ENCODE measurements at regions not wholly inside any gene's neighbourhood (a gene's known extent, or its start where the extent isn't known, plus 50 kb on each side); places are given as distances from the start of the nearest gene placed in this dataset.
A peak's percentile ranks its signal among the peaks of the same experiment; 100 is the strongest.

DNA sequence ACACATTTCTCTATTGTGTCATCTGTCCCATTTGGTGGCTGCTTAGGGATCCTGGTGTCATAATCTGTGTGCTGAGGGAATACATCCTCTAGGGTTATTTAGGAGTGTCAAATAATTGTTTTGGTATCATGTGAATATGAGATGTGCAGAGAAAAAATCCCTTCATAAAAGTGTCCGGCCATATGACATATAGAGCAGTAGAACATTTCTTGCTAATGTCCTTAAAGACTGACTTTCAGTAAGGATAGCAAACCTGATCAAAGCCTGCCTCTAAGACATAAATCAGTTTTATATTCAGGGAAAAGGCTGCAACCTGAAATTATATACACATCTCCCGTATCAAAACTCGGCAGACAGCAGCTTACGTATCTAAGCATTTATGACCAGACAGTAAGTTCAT lies 211.6 kb downstream of the ADAM29 start:
- DNase-seq, result no peak

DNA sequence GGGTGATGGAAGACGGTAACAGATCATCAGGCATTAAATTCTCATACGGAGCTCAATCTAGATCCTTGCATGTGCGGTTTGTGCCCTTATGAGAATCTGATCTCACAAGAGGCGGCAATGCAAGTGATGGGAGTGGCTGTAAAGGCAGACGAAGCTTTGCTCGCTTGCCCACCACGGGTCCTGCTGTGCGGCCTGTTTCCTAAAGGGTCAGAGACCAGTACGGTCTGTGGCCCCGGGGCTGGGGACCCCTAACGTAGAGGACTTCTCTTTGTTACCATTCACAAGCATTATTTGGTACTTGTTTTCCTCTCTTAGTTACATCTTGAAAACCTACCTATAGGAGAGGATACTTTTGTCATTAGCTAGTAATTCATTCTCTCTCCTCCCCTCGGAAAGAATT lies 221.0 kb downstream of the ADAM29 start:
- DNase-seq, result no peak

- DNase-seq, result no peak
Observed at GRCh38 chr4:175143116-175143515, 225.0 kb downstream of the ADAM29 start.

DNA sequence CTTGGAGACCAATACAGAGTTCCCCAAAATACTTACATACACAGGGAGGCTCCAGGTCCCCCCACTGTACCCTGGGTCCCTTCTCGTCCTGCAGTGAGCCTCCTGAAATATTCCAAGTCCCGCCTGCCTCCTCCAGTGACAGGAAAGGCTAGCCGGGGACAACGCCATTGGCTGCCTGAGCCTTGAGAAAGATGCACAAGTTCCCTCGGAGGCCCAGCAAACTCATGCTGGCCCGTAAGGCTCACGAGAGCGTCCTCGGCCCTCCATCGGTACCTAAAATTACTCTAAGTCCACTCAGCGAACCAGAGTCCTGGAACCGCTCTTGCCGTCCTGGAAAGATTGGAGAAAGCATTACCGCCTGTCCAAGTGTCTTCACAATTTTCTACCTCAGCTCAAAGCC lies 228.6 kb downstream of the ADAM29 start:
- DNase-seq, result no peak

DNA sequence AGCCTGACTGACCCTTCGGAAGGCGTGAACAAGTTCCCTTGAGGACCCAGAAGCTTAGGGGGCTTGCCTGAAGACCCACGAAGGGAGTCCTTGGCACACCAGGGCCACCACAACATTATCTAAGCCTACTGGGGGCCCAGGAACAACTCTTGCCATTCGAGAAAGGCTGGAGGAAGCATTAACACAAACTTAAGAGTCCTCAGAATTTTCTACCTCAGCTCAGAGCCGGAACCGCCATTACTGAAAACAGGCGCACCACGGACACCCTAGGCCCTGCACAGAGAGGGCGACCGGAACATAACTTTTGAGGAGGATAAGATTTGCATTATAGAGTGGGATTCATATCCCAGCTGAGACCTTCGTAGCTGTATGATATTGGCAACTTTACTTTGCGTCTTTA lies 229.1 kb downstream of the ADAM29 start:
- DNase-seq, result no peak

DNA sequence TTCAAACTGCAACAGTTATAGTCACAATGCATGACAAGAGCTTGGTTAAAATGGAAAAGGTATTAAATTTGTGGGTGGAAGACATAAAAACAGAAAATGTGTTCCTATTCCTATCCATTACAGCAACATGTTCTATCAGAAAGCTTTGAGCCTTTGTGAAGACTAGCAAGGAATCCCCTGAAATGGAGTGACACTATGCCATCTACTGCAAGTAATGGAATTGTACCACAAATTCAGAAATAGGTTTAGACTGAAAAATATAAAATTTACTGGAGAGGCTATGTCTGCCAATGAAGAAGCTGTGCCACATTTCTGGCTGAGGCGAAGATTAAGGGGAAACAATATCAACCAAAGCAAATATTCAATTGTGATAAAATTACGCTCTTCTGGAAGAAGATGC lies 247.9 kb downstream of the ADAM29 start:
- no peak for DNase-seq

- DNase-seq, result no peak
Observed at GRCh38 chr4:175176710-175177109, 258.6 kb downstream of the ADAM29 start.

GRCh38 chr4:175190654-175191053 lies 272.5 kb downstream of the ADAM29 start:
- DNase-seq, result no peak

DNA sequence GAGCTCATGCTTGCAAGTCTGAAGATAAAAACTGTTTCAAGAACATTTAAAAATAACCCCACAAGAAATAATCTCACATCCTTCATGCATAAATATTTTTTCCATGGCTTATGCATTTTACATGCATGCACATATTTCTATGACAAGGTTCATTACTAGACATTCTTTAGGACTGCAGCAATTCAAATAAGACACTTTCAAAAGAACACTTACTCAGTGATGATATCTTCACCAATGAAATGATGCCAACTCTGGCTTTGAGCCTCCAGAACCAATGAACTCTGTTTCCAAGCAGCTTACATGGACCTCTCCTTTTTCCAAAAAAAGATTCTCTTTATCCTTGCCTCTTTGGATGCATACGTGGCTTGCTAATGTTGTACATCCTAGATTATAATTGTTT lies 279.9 kb downstream of the ADAM29 start:
- DNase-seq, result no peak

- no peak for DNase-seq
Observed at GRCh38 chr4:175215208-175215607, 297.1 kb downstream of the ADAM29 start.

DNA sequence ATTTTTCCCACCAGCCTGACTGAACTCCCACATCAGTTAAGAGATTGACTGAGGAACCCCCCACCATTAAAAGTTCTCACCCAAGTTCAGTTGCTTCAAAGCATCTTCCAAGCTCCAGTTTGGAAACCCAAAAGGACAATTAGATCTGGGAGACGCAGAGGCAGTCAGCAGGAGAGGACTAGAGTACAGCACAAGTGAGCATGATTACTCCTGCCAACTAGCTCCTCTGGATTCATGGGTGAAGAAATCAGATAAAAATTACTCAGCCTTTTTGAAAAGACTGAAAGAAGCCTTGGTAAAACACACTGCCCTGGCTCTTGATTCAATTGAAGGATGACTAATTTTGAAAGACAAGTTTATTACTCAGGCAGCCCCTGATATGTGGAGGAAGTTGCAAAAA lies 297.5 kb downstream of the ADAM29 start:
- no peak for DNase-seq

- no peak for DNase-seq
Observed at GRCh38 chr4:175229154-175229553, 311.0 kb downstream of the ADAM29 start.

DNA sequence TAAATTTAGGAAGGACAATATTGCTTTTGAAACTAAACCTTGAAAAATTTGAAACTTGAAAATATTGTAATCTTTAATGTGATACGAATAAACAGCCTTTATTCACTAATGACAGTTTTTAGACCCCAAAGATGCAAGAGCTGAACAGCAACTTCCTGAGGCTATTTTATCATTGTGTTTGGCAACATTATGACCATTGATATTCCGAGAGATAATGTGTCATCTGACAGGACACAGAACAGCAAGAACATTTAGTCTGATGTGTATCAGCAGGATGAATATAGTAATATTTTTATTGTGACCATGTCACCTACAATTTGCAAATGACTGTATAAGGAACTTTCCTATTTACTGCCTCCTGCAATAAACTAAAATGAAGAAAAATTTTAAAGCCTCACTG lies 316.0 kb downstream of the ADAM29 start:
- no peak for DNase-seq

DNA sequence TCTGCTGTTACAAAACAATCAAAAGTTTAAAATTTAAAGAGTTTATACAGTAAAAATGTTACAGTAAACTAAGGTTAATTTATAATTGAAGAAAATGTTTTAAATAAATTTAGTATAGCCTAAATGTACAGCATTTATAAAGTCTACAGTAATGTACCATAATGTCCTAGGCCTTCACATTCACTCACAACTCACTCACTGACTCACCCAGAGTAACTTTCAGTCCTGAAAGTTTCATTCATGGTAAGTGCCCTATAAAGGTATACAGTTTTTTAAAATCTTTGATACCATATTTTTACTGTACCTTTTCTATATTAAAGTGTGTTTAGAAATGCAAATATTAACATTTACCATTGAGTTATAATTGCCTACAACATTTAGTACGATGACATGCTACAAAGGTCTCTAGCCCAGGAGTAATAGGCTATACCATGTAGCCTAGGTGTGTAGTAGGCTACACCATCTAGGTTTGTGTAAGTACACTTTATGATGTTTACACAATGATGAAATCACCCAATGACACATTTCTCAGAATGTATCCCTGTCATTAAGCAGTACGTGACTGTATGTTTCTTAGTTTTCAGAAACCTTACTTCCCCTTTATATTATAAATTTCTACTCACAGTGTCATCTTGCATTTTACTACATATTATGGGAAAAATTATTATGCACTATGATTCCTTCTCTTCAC lies 320.8 kb downstream of the ADAM29 start:
- no peak for DNase-seq

GRCh38 chr4:175246941-175247340 lies 328.8 kb downstream of the ADAM29 start:
- no peak for DNase-seq

GRCh38 chr4:175252642-175253041 lies 334.5 kb downstream of the ADAM29 start:
- DNase-seq, result no peak

DNA sequence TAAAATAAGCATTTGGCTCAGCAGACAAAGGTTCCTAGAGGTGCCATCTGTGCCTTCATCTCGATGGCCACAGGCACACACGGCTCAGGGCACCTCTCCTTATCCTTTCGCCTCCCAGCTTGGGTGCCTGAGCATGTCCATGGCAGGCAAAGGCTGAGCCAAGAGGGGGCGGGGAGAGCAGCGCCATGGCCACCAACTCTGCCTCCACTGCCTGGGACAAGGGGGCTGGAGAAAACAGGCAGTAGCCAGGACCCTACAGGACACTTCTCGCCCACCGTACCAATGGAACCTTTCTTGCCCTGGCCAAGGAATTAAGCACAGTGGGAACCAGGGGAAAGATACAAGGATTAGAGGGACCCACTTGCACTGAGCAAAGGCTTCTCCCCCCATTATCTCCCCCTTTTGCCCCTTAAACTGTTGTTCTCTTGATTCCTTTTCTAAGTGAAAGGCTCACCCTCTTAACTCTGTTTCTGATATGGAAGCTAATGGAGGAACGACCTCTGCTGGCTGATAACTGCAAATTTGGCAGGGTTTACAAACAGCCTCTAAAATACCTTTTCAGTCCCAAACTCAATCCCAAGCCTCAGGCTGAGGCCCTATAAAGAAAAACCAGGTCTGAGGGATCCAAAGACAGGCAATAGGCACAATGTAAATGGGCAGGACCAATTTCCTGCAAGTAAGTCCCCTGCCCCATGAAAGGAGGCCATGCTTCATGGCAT lies 335.2 kb downstream of the ADAM29 start:
- DNase-seq, result no peak

DNA sequence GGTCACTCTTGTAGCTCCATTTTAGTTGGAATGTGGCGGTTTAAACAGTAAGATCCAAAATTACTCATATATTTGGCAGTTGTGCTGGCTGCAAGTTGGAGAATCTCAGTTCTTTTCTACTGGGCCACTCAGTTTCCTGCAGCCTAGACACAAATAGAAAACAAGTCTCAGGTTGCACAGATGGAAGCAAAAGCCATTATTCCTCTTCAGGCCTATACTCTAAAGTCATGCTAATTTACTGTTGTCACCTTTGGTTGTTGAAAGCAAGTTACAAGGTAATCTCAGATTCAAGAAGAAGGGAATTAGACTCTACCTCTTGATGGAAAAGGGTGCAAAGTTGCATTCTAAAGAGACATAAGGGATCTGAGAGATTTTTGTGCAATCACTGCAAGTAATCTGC lies 345.4 kb downstream of the ADAM29 start:
- DNase-seq, result no peak

GRCh38 chr4:175271010-175271630 lies 353.0 kb downstream of the ADAM29 start:
- DNase-seq, result no peak

DNA sequence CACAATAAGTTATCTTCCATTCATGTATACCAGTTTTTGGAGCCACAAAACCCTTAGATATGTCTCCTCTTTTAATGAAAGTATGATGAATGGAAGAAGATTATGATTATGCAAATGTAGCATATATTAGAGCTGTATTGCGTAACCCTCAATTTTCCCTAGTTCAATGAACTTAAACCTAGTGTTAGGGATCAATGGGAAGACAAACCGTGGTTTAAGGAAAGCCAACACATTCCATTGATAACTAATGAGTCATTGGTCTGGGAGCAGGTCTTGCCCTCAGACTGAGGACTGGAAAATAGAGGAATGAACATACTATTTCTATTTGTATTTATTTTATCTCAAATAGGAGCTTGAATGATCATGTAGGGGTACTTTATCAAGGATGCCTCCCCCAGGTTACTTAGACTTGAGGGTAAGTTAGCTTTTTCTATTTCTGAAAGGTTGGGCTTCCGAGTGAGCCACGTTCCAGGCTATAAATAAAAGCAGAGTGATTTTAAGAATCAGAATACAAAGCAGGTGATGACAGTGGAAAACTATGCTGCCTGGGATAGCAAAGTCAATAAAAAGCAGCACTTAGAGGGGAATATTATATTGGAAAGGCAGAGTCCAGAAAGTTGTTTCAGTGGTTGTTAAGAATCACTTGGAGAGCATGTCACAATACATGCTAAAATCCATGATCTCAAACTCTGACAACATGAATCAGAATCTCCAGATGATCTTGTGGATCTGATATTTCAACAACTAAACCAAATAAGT lies 356.0 kb downstream of the ADAM29 start:
- no peak for DNase-seq

DNA sequence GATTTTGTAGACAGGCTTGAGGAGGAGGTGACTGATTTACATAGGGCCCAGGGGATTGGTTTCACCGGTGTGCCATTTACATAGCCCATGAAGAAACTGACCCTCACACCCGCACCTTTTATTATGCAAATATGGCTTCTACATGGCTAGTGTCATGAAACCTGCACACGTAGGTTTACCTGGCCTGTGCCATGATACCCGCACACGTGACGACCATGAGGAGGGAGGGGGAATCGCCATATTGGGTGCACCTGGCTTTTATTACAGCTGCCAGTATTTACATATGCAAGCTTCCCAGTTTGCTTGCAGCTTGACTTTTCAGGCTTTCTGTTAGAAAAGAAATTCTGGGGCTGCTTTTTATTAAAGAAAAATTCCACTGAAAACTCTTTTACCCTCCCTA lies 359.7 kb downstream of the ADAM29 start:
- peak; percentile 26 for DNase-seq

GRCh38 chr4:175280153-175280552 lies 362.0 kb downstream of the ADAM29 start:
- no peak for DNase-seq

DNA sequence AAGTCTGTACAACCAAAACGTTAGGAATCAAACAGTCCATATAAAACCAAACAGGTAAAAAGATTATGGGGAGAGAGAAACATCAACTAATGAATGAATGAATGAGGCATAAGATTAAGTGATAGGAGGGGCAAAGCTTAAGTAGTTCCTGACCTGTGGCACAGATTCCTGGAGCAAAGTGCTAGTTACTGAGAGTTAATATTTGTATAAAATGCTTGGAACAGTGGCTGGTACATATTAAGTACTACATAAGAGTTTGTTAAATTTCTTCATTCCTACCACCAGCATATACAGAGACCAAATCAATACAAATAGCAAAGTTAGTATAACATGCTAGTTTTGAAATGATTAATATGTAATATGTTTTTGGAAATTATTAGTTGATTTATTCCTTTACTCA lies 363.7 kb downstream of the ADAM29 start:
- peak; percentile 49 for DNase-seq

DNA sequence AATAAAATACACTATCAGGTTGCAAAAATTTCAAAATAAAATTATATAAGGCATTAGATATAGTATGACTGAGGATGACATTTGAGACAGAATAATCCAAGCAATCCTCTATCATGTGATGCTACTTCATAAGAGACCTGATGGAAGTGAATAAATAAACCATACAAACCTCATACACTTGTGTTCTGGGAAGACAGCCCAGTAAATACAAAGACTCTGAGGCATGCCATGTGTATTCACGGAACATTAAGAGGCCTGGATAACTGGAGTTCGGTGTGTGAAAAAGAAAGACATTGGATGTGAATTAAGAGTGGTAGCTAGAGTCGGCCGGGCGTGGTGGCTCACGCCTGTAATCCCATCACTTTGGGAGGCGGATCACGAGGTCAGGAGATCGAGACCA lies 364.2 kb downstream of the ADAM29 start:
- peak; percentile 73 for DNase-seq

Data from NCI-H2029 treated with DMSO at 0.1 percent for 48 hours (cell line).